SU-DHL-6 (cell line): ENCODE measurements at regions not wholly inside any gene's neighbourhood (a gene's known extent, or its start where the extent isn't known, plus 50 kb on each side); places are given as distances from the start of the nearest gene placed in this dataset.

Experiments used
- H2AFZ ChIP-seq: fragments of 200-600 bp; sonication (generic); 2 replicates; pipeline ENCODE4 v1.6.1; 2014; ENCODE audit warnings: low read depth, mild to moderate bottlenecking, moderate library complexity, mixed read lengths, antibody characterized with exemption, low read length; ENCODE audit not compliant: severe bottlenecking
- H3F3A ChIP-seq: fragments of 200-600 bp; shearing (Covaris generic); 2 replicates; pipeline ENCODE4 v1.6.0; 2016; ENCODE audit warnings: antibody characterized with exemption, mild to moderate bottlenecking; ENCODE audit not compliant: insufficient read depth
- H3K27ac ChIP-seq: fragments of 200-600 bp; sonication (generic); 2 replicates; pipeline ENCODE4 v1.5.1; 2016; ENCODE audit warnings: low read depth, mild to moderate bottlenecking, low read length, moderate library complexity, mixed read lengths
- H3K27me3 ChIP-seq: fragments of 200-600 bp; sonication (generic), shearing (Covaris generic); 2 replicates; pipeline ENCODE4 v1.6.0; 2014; ENCODE audit warnings: mild to moderate bottlenecking, low read length
- H3K36me3 ChIP-seq: fragments of 200-600 bp; sonication (generic); 2 replicates; pipeline ENCODE4 v1.6.1; 2014; ENCODE audit warnings: mild to moderate bottlenecking, low read length, mixed read lengths
- H3K4me2 ChIP-seq: fragments of 300-600, 200-600 bp; shearing (Covaris generic), sonication (generic); 2 replicates; pipeline ENCODE4 v1.6.0; 2014; ENCODE audit warnings: low read length, low read depth, mild to moderate bottlenecking; ENCODE audit not compliant: poor library complexity, severe bottlenecking
- H3K4me3 ChIP-seq: fragments of 200-600 bp; sonication (generic); 2 replicates; pipeline ENCODE4 v1.5.1; 2014; ENCODE audit warnings: antibody characterized with exemption, low read length, mild to moderate bottlenecking, mixed read lengths; ENCODE audit not compliant: insufficient read depth, poor library complexity, severe bottlenecking
- H3K79me2 ChIP-seq: fragments of 200-600 bp; sonication (generic); 2 replicates; pipeline ENCODE4 v1.6.1; 2014; ENCODE audit warnings: mild to moderate bottlenecking, low read length, moderate library complexity; ENCODE audit not compliant: insufficient read depth
- H3K9ac ChIP-seq: fragments of 200-600 bp; sonication (generic); 2 replicates; pipeline ENCODE4 v1.7.0; 2014; ENCODE audit warnings: mild to moderate bottlenecking, low read length
- H3K9me2 ChIP-seq: fragments of 200-600 bp; sonication (generic); replicated peaks from 2 replicates; pipeline ENCODE4 v1.6.1; 2014; ENCODE audit warnings: low read length; ENCODE audit not compliant: insufficient read depth
- H3K9me3 ChIP-seq: fragments of 200-600 bp; sonication (generic); 2 replicates; pipeline ENCODE4 v1.6.1; 2014; ENCODE audit warnings: low read length, mixed read lengths; ENCODE audit not compliant: insufficient read depth
- H4K20me1 ChIP-seq: fragments of 200-600 bp; sonication (generic); 2 replicates; pipeline ENCODE4 v1.6.1; 2014; ENCODE audit warnings: low read depth, mild to moderate bottlenecking, antibody characterized with exemption, low read length, moderate library complexity, mixed read lengths
- CTCF ChIP-seq: fragments of 200-600 bp; sonication (generic); IDR thresholded peaks from one replicate; pipeline ENCODE4 v1.5.1; 2017; ENCODE audit warnings: antibody characterized with exemption, mild to moderate bottlenecking, low read length, moderate library complexity; ENCODE audit not compliant: insufficient read depth, poor library complexity, severe bottlenecking
- EZH2phosphoT487 ChIP-seq: fragments of 200-600 bp; sonication (generic), shearing (Covaris generic); conservative IDR thresholded peaks from 2 replicates; pipeline ENCODE4 v1.6.1; 2018; ENCODE audit warnings: mild to moderate bottlenecking, antibody characterized with exemption, low read length, moderate library complexity, mixed read lengths

- Histone ChIP-seq H3K9me3 (no peaks in the 10 kb centered on the region), H3K27me3 (no peaks in the 10 kb centered on the region), H3K4me3 (no peak overlapping the region), H2AFZ (no peak overlapping the region), H3K9ac (no peak overlapping the region), H3K9me2 (no peaks in the 10 kb centered on the region), H3K79me2 (no peaks in the 10 kb centered on the region), H3K4me2 (no peak overlapping the region), H3K27ac (no peak overlapping the region), H3F3A (no peaks in the 10 kb centered on the region), H3K36me3 (no peaks in the 10 kb centered on the region), H4K20me1 (no peaks in the 10 kb centered on the region)
- TF ChIP-seq CTCF (no peak), EZH2phosphoT487 (no peak)
Measured at GRCh38 chr15:95793231-95793630, 537.3 kb upstream of the NR2F2 start.

- Histone ChIP-seq H3K9me3 (no peaks in the 10 kb centered on the region), H2AFZ (no peak overlapping the region), H3K4me3 (no peak overlapping the region), H3K79me2 (no peaks in the 10 kb centered on the region), H3K36me3 (no peaks in the 10 kb centered on the region), H3K27me3 (no peaks in the 10 kb centered on the region), H4K20me1 (no peaks in the 10 kb centered on the region), H3K4me2 (no peak overlapping the region), H3K27ac (no peak overlapping the region), H3K9ac (no peak overlapping the region), H3K9me2 (no peaks in the 10 kb centered on the region), H3F3A (no peaks in the 10 kb centered on the region)
- TF ChIP-seq EZH2phosphoT487 (no peak), CTCF (no peak)
Measured at GRCh38 chr15:95795386-95795785, 535.1 kb upstream of the NR2F2 start.

- H3K9me3 ChIP-seq, result no peaks in the 10 kb centered on the region
- no peaks in the 10 kb centered on the region for H3F3A ChIP-seq
- no peaks in the 10 kb centered on the region for H4K20me1 ChIP-seq
- no peak for TF ChIP-seq CTCF
- TF ChIP-seq EZH2phosphoT487, result no peak
- no peak overlapping the region for H3K9ac ChIP-seq
- H3K79me2 ChIP-seq, result no peaks in the 10 kb centered on the region
- H2AFZ ChIP-seq, result no peak overlapping the region
- no peak overlapping the region for H3K27ac ChIP-seq
- no peaks in the 10 kb centered on the region for H3K27me3 ChIP-seq
- H3K4me2 ChIP-seq, result no peak overlapping the region
- H3K36me3 ChIP-seq, result no peaks in the 10 kb centered on the region
- no peaks in the 10 kb centered on the region for H3K9me2 ChIP-seq
- no peak overlapping the region for H3K4me3 ChIP-seq
Measured at GRCh38 chr15:95799286-95800200, 531.0 kb upstream of the NR2F2 start.
